ENCODE measurements at regions not wholly inside any gene's neighbourhood (a gene's known extent, or its start where the extent isn't known, plus 50 kb on each side); places are given as distances from the start of the nearest gene placed in this dataset.

- Histone ChIP-seq H3K4me1 (no peaks in the 10 kb centered on the region), H3K27ac (no peak overlapping the region), H3K4me3 (no peak overlapping the region), H3K9me3 (no peaks in the 10 kb centered on the region), H3K4me2 (no peak overlapping the region)
- ATAC-seq, result no peak
- no peak for DNase-seq (ENCODE audit: low read depth in 1 of 2, low spot score in 1 of 2)
- TF ChIP-seq SMC3 (IDR thresholded peaks at IDR 0.05), result no peak
- TF ChIP-seq, protein P1, sequence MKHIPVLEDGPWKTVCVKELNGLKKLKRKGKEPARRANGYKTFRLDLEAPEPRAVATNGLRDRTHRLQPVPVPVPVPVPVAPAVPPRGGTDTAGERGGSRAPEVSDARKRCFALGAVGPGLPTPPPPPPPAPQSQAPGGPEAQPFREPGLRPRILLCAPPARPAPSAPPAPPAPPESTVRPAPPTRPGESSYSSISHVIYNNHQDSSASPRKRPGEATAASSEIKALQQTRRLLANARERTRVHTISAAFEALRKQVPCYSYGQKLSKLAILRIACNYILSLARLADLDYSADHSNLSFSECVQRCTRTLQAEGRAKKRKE (CRISPR knock-in tag; IDR thresholded peaks at IDR 0.05; ENCODE audit: low read depth), result no peak
- TF ChIP-seq HOXA7 (CRISPR knock-in tag; IDR thresholded peaks at IDR 0.05), result no peak
- TF ChIP-seq CHD2 (IDR thresholded peaks at IDR 0.05; ENCODE audit: low read length, partially characterized antibody), result no peak
- no peak for TF ChIP-seq POLR2A (IDR thresholded peaks at IDR 0.05; ENCODE audit: low read length)
- WGBS (ENCODE audit: missing lambda C conversion rate), result 58% methylated on average over 14 of the region's 18 CpGs
- CTCF ChIA-PET, result no interaction called here
- POLR2A ChIA-PET, result no interaction called here
- FAIRE-seq, result no peak
These were observed 573.9 kb downstream of the KCNJ18 start for GRCh38 chr17:22266231-22266630.

- FAIRE-seq (no peak), ATAC-seq (no peak), DNase-seq (ENCODE audit: low read depth in 1 of 2, low spot score in 1 of 2) (no peak)
- Histone ChIP-seq H3K27ac (no peak overlapping the region), H3K4me1 (no peaks in the 10 kb centered on the region), H3K4me3 (no peak overlapping the region), H3K9me3 (no peaks in the 10 kb centered on the region), H3K4me2 (no peak overlapping the region)
- WGBS (ENCODE audit: missing lambda C conversion rate), result 61% methylated on average over 9 of the region's 9 CpGs
- CTCF ChIA-PET, result no interaction called here
- TF ChIP-seq MYC (IDR thresholded peaks at IDR 0.05; ENCODE audit: borderline replicate concordance, low read length) (no peak), ZC3H11A (IDR thresholded peaks at IDR 0.05) (no peak), SREBF2 (IDR thresholded peaks at IDR 0.05) (no peak), MAZ (IDR thresholded peaks at IDR 0.05; ENCODE audit: borderline replicate concordance, low read depth, low read length) (no peak), HDAC2 (IDR thresholded peaks at IDR 0.05) (no peak), NFE2L2 (conservative IDR thresholded peaks at IDR 0.05; ENCODE audit: low read length) (no peak), E2F6 (IDR thresholded peaks at IDR 0.05; ENCODE audit: borderline replicate concordance, low read depth) (no peak), KDM5A (IDR thresholded peaks at IDR 0.05) (no peak), GATA3 (IDR thresholded peaks at IDR 0.05; ENCODE audit: borderline replicate concordance) (no peak), CHD2 (IDR thresholded peaks at IDR 0.05; ENCODE audit: low read length, partially characterized antibody) (no peak), HOXB5 (CRISPR knock-in tag; IDR thresholded peaks at IDR 0.05) (no peak), POLR2AphosphoS2 (conservative IDR thresholded peaks at IDR 0.05; ENCODE audit: low read length) (no peak), RAD21 (conservative IDR thresholded peaks at IDR 0.05 in 1 of 2, IDR thresholded peaks at IDR 0.05 in 1 of 2) (no peak)
- POLR2A ChIA-PET, result no interaction called here
These were observed 574.7 kb downstream of the KCNJ18 start for GRCh38 chr17:22267019-22267418.

GRCh38 chr17:22268214-22268911 is 576.0 kb downstream of the KCNJ18 start:
- WGBS (ENCODE audit: missing lambda C conversion rate), result 43% methylated on average over 25 of the region's 25 CpGs
- TF ChIP-seq EHMT2 (IDR thresholded peaks at IDR 0.05; ENCODE audit: low read depth), result no peak
- no peak for TF ChIP-seq PBX3 (IDR thresholded peaks at IDR 0.05)
- TF ChIP-seq FOSL2 (IDR thresholded peaks at IDR 0.05), result no peak
- no peak for TF ChIP-seq FOSL2 (CRISPR knock-in tag; IDR thresholded peaks at IDR 0.05)
- TF ChIP-seq POLR2AphosphoS2 (conservative IDR thresholded peaks at IDR 0.05; ENCODE audit: low read length), result no peak
- ATAC-seq, result no peak
- POLR2A ChIA-PET, result no interaction called here
- H3K9me3 ChIP-seq, result no peaks in the 10 kb centered on the region
- no peaks in the 10 kb centered on the region for H3K4me1 ChIP-seq
- no peak for FAIRE-seq
- CTCF ChIA-PET, result no interaction called here
- H3K27ac ChIP-seq, result no peak overlapping the region
- no peak overlapping the region for H3K4me3 ChIP-seq
- DNase-seq (ENCODE audit: low read depth in 1 of 2, low spot score in 1 of 2), result no peak
- H3K4me2 ChIP-seq, result no peak overlapping the region
